K562 (cell line): ENCODE measurements at regions not wholly inside any gene's neighbourhood (a gene's known extent, or its start where the extent isn't known, plus 50 kb on each side); places are given as distances from the start of the nearest gene placed in this dataset.

Experiments used
- ATAC-seq: fragments of 200-7000 bp; cut with Tn5 transposase; 3 replicates; pipeline ENCODE4 v1.9.1; 2020; ENCODE audit warnings: moderate library complexity
- BruUV-seq: library from RNA; stranded (reverse); fragments of 400-500 nt; replicated peaks from 2 replicates; lab custom pipeline; 2021; lab: Mats Ljungman, UMichigan
- CTCF ChIA-PET: fragments of 300-600 bp; formaldehyde crosslinking; extraction: SDS; loops from one replicate; lab custom pipeline; 2021; ENCODE audit warnings: low intra/inter-chr PET ratio; lab: Yijun Ruan, JAX
- POLR2A ChIA-PET: fragments of 300-600, 350-650 bp; sonication (Branson Sonifier 250); formaldehyde crosslinking; extraction: SDS; loops from one replicate; lab custom pipeline; 2021; ENCODE audit warnings: antibody characterized with exemption, inconsistent platforms; lab: Yijun Ruan, JAX
- DNase-seq, 4 experiments: peaks; one replicate each; pipeline versions ENCODE4 v3.0.0 to v3.0.0-alpha.2; 2011 to 2018; ENCODE audit warnings: low spot score in 3 of 4, mixed read lengths in 3 of 4; ENCODE audit errors: extremely low read depth in 1 of 4
- FAIRE-seq: peaks from 2 replicates; lab custom pipeline; 2011; peaks lifted over from hg19 to GRCh38; lab: Jason Lieb, UNC
- H2AFZ ChIP-seq: 2 replicates; pipeline ENCODE4 v1.6.0; 2011; ENCODE audit warnings: low read depth, low read length, control low read depth, inconsistent platforms
- H3K27ac ChIP-seq: fragments of 200-600 bp; 3 replicates; pipeline ENCODE4 v1.8.0; 2011; ENCODE audit warnings: low read depth, mild to moderate bottlenecking, control low read depth, inconsistent platforms, low read length, moderate library complexity, mixed read lengths; ENCODE audit errors: extremely low read depth
- H3K27me3 ChIP-seq, 2 experiments: fragments of 300-600 bp in 1 of 2; 2 replicates in 1 of 2; 3 replicates in 1 of 2; pipeline versions ENCODE4 v1.6.0 to v1.8.0; 2011; ENCODE audit warnings: inconsistent platforms in 2 of 2, low read length in 2 of 2, mild to moderate bottlenecking in 1 of 2, mixed read lengths in 1 of 2, moderate library complexity in 1 of 2; ENCODE audit not compliant: control insufficient read depth in 2 of 2, insufficient read depth in 2 of 2
- H3K36me3 ChIP-seq: fragments of 300-600 bp; 3 replicates; pipeline ENCODE4 v1.8.0; 2011; ENCODE audit warnings: mild to moderate bottlenecking, low read length, inconsistent platforms; ENCODE audit not compliant: control insufficient read depth, insufficient read depth
- H3K4me1 ChIP-seq, 2 experiments: fragments of 200-600 bp in 1 of 2; replicated peaks in 1 of 2; 2 replicates in 1 of 2; 3 replicates in 1 of 2; pipeline versions ENCODE4 v1.5.1 to v1.8.0; 2011; ENCODE audit warnings: inconsistent platforms in 2 of 2, low read length in 2 of 2, mild to moderate bottlenecking in 1 of 2, mixed read lengths in 1 of 2, moderate library complexity in 1 of 2; ENCODE audit not compliant: control insufficient read depth in 2 of 2, insufficient read depth in 2 of 2
- H3K4me2 ChIP-seq: 2 replicates; pipeline ENCODE4 v1.6.1; 2011; ENCODE audit warnings: low read length, control low read depth, inconsistent platforms, mixed read lengths; ENCODE audit not compliant: insufficient read depth
- H3K4me3 ChIP-seq: fragments of 200-600 bp; sonication (generic), shearing (Covaris generic); 2 replicates; pipeline ENCODE4 v1.5.1; 2016; ENCODE audit warnings: control low read depth, inconsistent platforms
- H3K79me2 ChIP-seq: fragments of 200-600 bp; 3 replicates; pipeline ENCODE4 v1.8.0; 2011; ENCODE audit warnings: low read length, inconsistent platforms; ENCODE audit not compliant: control insufficient read depth, insufficient read depth
- H3K9ac ChIP-seq, 2 experiments: 2 replicates each; pipeline versions ENCODE4 v1.6.0 to v1.6.1; 2011; ENCODE audit warnings: low read depth in 2 of 2, low read length in 2 of 2, control low read depth in 1 of 2, inconsistent platforms in 1 of 2, mild to moderate bottlenecking in 1 of 2, mixed read lengths in 1 of 2; ENCODE audit not compliant: insufficient read depth in 1 of 2
- H3K9me1 ChIP-seq: one replicate; pipeline ENCODE4 v1.6.0; 2011; ENCODE audit warnings: inconsistent platforms, mild to moderate bottlenecking, low read length, moderate library complexity; ENCODE audit not compliant: control insufficient read depth, insufficient read depth
- H3K9me3 ChIP-seq: replicated peaks from 2 replicates; pipeline ENCODE4 v1.5.1; 2011; ENCODE audit warnings: low read depth, low read length, inconsistent platforms; ENCODE audit not compliant: control insufficient read depth, insufficient read depth
- H4K20me1 ChIP-seq: replicated peaks from 2 replicates; pipeline ENCODE4 v1.6.1; 2011; ENCODE audit warnings: low read length, inconsistent platforms, mixed read lengths; ENCODE audit not compliant: control insufficient read depth, insufficient read depth
- CGGBP1 ChIP-seq: fragments of 250-450 bp; sonication (Bioruptor Pico); IDR thresholded peaks from 2 replicates; pipeline ENCODE4 v1.9.0; 2021; ENCODE audit warnings: mild to moderate bottlenecking
- E2F1 ChIP-seq: sonication (generic); formaldehyde crosslinking; IDR thresholded peaks from 2 replicates; pipeline ENCODE4 v1.8.1; 2023; ENCODE audit warnings: mild to moderate bottlenecking, missing genetic modification reagents, moderate library complexity
- ELK1 ChIP-seq: sonication (generic); formaldehyde crosslinking; IDR thresholded peaks from 2 replicates; pipeline ENCODE4 v1.8.1; 2022; ENCODE audit warnings: missing genetic modification reagents
- GMEB1 ChIP-seq: fragments of 250-450 bp; sonication (Bioruptor Pico); IDR thresholded peaks from 2 replicates; pipeline ENCODE4 v1.4.0; 2020; ENCODE audit warnings: mild to moderate bottlenecking
- HNRNPLL ChIP-seq: fragments of 200-400 bp; formaldehyde crosslinking; IDR thresholded peaks from 2 replicates; pipeline ENCODE4 v1.6.1; 2017; ENCODE audit warnings: low read length, low read depth, mild to moderate bottlenecking; ENCODE audit not compliant: poor library complexity, severe bottlenecking
- KDM1A ChIP-seq, 2 experiments: fragments of 450-650 bp; IDR thresholded peaks; 2 replicates each; pipeline ENCODE4 v1.6.1; 2016; ENCODE audit warnings: mild to moderate bottlenecking in 2 of 2
- SOX6 ChIP-seq: fragments of 450-650 bp; IDR thresholded peaks from 2 replicates; pipeline ENCODE4 v1.6.1; 2014; ENCODE audit warnings: mild to moderate bottlenecking
- U2AF1 ChIP-seq: fragments of 200-400 bp; formaldehyde crosslinking; optimal IDR thresholded peaks from 2 replicates; pipeline ENCODE3; 2017; ENCODE audit warnings: mild to moderate bottlenecking, low read depth, low read length, moderate library complexity
- U2AF2 ChIP-seq: fragments of 200-400 bp; formaldehyde crosslinking; optimal IDR thresholded peaks from 2 replicates; pipeline ENCODE3; 2017; ENCODE audit warnings: low read depth, mild to moderate bottlenecking, low read length
- VEZF1 ChIP-seq: fragments of 200-800 bp; sonication (Bioruptor generic); IDR thresholded peaks from 2 replicates; pipeline ENCODE4 v1.6.1; 2017; ENCODE audit warnings: missing genetic modification characterization, missing compliant biosample characterization
- XRCC4 ChIP-seq: IDR thresholded peaks from one replicate; pipeline ENCODE4 v1.6.1; 2011; ENCODE audit not compliant: insufficient read depth, insufficient read length; ENCODE audit errors: extremely low read depth
- ZBTB33 ChIP-seq: sonication (generic); formaldehyde crosslinking; IDR thresholded peaks from 2 replicates; pipeline ENCODE4 v1.8.1; 2023; ENCODE audit warnings: mild to moderate bottlenecking, missing genetic modification reagents
- ZNF717 ChIP-seq: fragments of 250-450 bp; sonication (Bioruptor Pico); IDR thresholded peaks from 2 replicates; pipeline ENCODE4 v1.5.0; 2021
- WGBS: fragments of 100-300 bp; shearing (Covaris generic); methylation state at CpG from one replicate; pipeline ENCODE4 v1.1.6; 2016; ENCODE audit warnings: low coverage, mixed read lengths; ENCODE audit not compliant: insufficient coverage; ENCODE audit errors: missing lambda C conversion rate; 5-methylcytosine and 5-hydroxymethylcytosine counted together
- in situ Hi-C: fragments of 300-500 bp; cut with MboI; formaldehyde crosslinking; loops from 4 replicates; pipeline ENCODE4 v1.15.0; 2018; ENCODE audit warnings: inconsistent platforms, mixed read lengths
- intact Hi-C: fragments of 100-400 bp; cut with micrococcal nuclease; formaldehyde crosslinking; loops from 2 replicates; pipeline ENCODE4 v1.14.2; 2022

- H3K27me3 ChIP-seq: no peaks in the 10 kb centered on the region; a peak in 1 of 5 replicates
- no peaks in the 10 kb centered on the region for H4K20me1 ChIP-seq
- H2AFZ ChIP-seq: no peak overlapping the region
- no peaks in the 10 kb centered on the region for H3K79me2 ChIP-seq
- DNase-seq: no peak
- CTCF ChIA-PET: no interaction called here
- no peaks in the 10 kb centered on the region for H3K36me3 ChIP-seq
- POLR2A ChIA-PET: no interaction called here
- in situ Hi-C loops: no loop called here
- intact Hi-C loops: no loop called here
- H3K9me3 ChIP-seq: no peaks in the 10 kb centered on the region
- WGBS: 1% methylated on average over 5 of the region's 5 CpGs
- no peak overlapping the region for H3K9ac ChIP-seq
- H3K9me1 ChIP-seq: no peaks in the 10 kb centered on the region
- no peak overlapping the region for H3K4me3 ChIP-seq
- no peak for ATAC-seq
- no peak for FAIRE-seq
- no TSS peak for BruUV-seq
- H3K4me1 ChIP-seq: no peaks in the 10 kb centered on the region
- no peak overlapping the region for H3K4me2 ChIP-seq
- no peak overlapping the region for H3K27ac ChIP-seq
- TF ChIP-seq CGGBP1 (no peak), XRCC4 (no peak), HNRNPLL (no peak), VEZF1 (no peak), ZBTB33 (no peak), ELK1 (CRISPR knock-in tag) (no peak), KDM1A (IDR thresholded peaks at IDR 0.05) (no peak), ZNF717 (CRISPR knock-in tag) (no peak), GMEB1 (CRISPR knock-in tag) (no peak), SOX6 (no peak), U2AF2 (no peak), E2F1 (no peak), U2AF1 (no peak)
Measured at GRCh38 chr19:28122734-28123133, 1090.2 kb downstream of the UQCRFS1 start.
